ENCODE measurements at regions not wholly inside any gene's neighbourhood (a gene's known extent, or its start where the extent isn't known, plus 50 kb on each side); places are given as distances from the start of the nearest gene placed in this dataset.

DNA sequence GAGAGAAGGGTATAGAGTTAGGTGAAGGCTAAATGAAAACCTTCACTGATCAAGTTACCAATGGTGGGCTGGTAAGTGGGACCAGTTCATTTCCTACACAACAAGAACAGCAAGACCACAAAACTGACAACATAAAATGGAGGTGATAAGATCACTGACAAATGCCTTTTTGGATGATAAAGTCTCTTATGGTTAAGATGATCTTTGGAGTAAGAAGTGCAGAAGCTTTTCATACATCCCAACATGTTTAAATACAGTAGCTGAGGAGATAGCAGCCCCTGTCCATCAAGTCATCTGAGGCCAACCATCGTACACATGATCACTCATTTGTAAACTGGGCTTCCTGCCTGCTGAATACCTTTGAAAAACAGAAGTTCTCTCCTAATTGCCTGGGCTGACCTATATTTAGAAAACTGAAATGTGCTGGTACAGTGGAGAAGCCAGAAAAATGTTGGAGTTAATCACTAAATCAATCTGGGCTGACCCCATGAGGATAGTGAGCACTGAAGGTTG is 259.0 kb upstream of the ZFHX3 start:
- no peak overlapping the region for H3K27ac Mint-ChIP-seq
- DNase-seq (ENCODE audit: low spot score, unreplicated experiment): no peak
- no peak overlapping the region for H3K4me3 Mint-ChIP-seq (ENCODE audit: low read depth)
- H3K9me3 Mint-ChIP-seq (ENCODE audit: low read depth): no peaks in the 10 kb centered on the region
- H3K27me3 Mint-ChIP-seq: peaks cover 26% of the 10 kb centered on the region
- TF ChIP-seq, protein P1, sequence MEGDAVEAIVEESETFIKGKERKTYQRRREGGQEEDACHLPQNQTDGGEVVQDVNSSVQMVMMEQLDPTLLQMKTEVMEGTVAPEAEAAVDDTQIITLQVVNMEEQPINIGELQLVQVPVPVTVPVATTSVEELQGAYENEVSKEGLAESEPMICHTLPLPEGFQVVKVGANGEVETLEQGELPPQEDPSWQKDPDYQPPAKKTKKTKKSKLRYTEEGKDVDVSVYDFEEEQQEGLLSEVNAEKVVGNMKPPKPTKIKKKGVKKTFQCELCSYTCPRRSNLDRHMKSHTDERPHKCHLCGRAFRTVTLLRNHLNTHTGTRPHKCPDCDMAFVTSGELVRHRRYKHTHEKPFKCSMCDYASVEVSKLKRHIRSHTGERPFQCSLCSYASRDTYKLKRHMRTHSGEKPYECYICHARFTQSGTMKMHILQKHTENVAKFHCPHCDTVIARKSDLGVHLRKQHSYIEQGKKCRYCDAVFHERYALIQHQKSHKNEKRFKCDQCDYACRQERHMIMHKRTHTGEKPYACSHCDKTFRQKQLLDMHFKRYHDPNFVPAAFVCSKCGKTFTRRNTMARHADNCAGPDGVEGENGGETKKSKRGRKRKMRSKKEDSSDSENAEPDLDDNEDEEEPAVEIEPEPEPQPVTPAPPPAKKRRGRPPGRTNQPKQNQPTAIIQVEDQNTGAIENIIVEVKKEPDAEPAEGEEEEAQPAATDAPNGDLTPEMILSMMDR (IDR thresholded peaks at IDR 0.05; ENCODE audit: unreplicated experiment): no peak
- H3K36me3 Mint-ChIP-seq (ENCODE audit: insufficient read depth): no peaks in the 10 kb centered on the region
- H3K4me1 Mint-ChIP-seq (ENCODE audit: low read depth): peaks cover 9% of the 10 kb centered on the region

DNA sequence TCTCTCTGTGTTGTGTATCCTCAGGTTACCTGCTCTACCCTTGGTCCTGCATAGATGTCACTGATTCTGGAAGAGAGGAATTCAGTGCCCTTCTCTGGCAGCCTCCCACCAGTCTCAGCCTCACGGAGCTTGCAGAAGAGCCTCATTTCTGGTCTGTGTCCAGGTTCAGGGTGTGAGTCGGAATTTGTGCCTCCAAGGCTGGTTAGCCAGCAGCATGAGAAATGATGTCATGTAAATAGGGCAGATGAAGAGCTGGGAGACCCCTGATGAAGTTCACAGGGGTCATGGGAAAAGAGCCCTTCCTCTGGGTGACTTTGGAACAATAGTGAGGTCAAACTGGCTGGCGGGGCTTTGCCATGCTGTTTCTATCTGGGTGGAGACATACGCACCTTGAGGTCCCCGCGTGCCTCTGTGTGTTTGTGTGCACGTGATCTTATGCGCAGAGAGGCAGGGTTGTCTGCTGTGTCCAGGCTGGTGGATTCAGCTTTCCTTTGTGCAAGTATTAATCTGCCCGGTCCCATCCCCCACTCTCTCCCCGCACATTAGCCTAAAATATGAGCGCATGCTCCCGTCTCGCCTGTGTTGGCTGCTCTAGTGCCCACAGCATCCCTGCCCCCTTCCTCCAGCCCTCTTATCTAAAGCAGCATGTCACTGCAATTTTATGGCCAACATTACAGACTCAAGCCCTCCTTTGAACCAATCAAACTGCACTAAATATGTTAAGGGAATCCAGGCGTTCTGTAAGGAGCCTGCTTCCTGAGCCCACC is 256.3 kb upstream of the ZFHX3 start:
- H3K36me3 Mint-ChIP-seq (ENCODE audit: insufficient read depth): no peaks in the 10 kb centered on the region
- no peak overlapping the region for H3K4me3 Mint-ChIP-seq (ENCODE audit: low read depth)
- peaks cover 27% of the 10 kb centered on the region for H3K27me3 Mint-ChIP-seq
- TF ChIP-seq, protein P1 (IDR thresholded peaks at IDR 0.05; ENCODE audit: unreplicated experiment): no peak
- H3K9me3 Mint-ChIP-seq (ENCODE audit: low read depth): no peaks in the 10 kb centered on the region
- no peak overlapping the region for H3K27ac Mint-ChIP-seq
- H3K4me1 Mint-ChIP-seq (ENCODE audit: low read depth): peaks cover 9% of the 10 kb centered on the region
- DNase-seq (ENCODE audit: low spot score, unreplicated experiment): no peak

DNA sequence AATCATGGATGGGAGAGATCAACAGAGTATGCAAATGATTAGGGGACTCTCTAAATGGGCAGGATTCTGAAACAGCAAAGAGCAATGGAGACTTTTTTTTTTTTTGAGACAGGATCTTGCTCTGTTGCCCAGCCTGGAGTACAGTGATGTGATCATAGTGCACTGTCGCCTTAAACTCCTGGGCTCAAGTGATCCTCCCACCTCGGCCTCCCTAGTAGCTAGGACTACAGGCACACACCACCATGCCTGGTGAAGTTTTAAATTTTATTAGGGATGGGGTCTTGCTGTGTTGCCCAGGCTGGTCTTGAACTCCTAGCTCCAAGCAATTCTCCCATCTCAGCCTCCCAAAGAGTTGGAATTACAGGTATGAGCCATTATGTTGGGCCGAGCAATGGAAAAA is 255.0 kb upstream of the ZFHX3 start:
- H3K9me3 Mint-ChIP-seq (ENCODE audit: low read depth): no peaks in the 10 kb centered on the region
- H3K36me3 Mint-ChIP-seq (ENCODE audit: insufficient read depth): no peaks in the 10 kb centered on the region
- peaks cover 9% of the 10 kb centered on the region for H3K4me1 Mint-ChIP-seq (ENCODE audit: low read depth)
- TF ChIP-seq, protein P1 (IDR thresholded peaks at IDR 0.05; ENCODE audit: unreplicated experiment): no peak
- no peak overlapping the region for H3K4me3 Mint-ChIP-seq (ENCODE audit: low read depth)
- no peak for DNase-seq (ENCODE audit: low spot score, unreplicated experiment)
- H3K27ac Mint-ChIP-seq: no peak overlapping the region
- H3K27me3 Mint-ChIP-seq: peaks cover 25% of the 10 kb centered on the region

DNA sequence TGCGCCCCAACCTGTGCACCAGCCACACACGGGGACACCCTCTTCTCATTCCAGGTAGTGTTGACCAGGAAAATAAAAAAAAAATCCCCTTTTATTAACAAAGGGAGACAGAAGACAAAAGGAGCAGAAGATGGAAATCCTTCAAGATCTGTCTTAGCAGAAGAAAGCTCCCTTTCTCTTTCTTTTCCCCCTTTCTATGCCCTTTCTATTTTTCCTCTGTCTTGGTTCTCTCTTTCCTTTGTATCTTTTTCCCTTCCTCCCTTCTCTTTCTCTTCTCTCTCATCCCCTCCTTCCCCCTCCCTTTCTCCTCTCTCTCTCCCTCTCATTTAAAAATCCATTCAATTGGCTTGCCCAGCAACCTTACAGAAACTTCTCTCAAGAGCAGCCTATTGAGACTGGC is 254.1 kb upstream of the ZFHX3 start:
- TF ChIP-seq, protein P1 (IDR thresholded peaks at IDR 0.05; ENCODE audit: unreplicated experiment): no peak
- Mint-ChIP-seq H3K4me1 (ENCODE audit: low read depth) (peaks cover 9% of the 10 kb centered on the region), H3K27ac (no peak overlapping the region), H3K27me3 (peaks cover 18% of the 10 kb centered on the region), H3K4me3 (ENCODE audit: low read depth) (no peak overlapping the region), H3K36me3 (ENCODE audit: insufficient read depth) (no peaks in the 10 kb centered on the region), H3K9me3 (ENCODE audit: low read depth) (no peaks in the 10 kb centered on the region)
- DNase-seq (ENCODE audit: low spot score, unreplicated experiment): no peak

DNA sequence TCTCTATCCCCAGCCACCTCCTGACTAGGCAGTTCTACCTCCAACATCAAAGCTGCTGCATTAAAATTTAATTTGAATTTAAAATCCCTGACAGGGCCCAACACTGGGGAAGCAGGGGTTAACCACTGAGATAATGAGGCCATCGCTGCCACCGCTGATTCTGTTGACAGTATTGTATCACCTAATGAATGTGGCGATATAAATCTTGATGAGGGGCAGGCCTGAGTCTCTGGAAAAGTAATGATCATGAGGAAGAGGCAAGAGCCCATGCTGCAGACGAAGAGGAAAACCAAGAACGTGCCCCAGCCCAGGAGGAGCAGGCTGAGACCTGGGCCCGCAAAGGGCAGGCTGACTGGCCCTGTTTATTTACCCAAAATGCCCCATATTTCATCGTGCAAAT is 251.4 kb upstream of the ZFHX3 start:
- no peaks in the 10 kb centered on the region for H3K36me3 Mint-ChIP-seq (ENCODE audit: insufficient read depth)

More for the DNA sequence above, 251.4 kb upstream of the ZFHX3 start:
- H3K9me3 Mint-ChIP-seq (ENCODE audit: low read depth): no peaks in the 10 kb centered on the region
- H3K4me3 Mint-ChIP-seq (ENCODE audit: low read depth): no peak overlapping the region
- peaks cover 7% of the 10 kb centered on the region for H3K4me1 Mint-ChIP-seq (ENCODE audit: low read depth)
- H3K27ac Mint-ChIP-seq: no peak overlapping the region
- no peak for DNase-seq (ENCODE audit: low spot score, unreplicated experiment)
- TF ChIP-seq, protein P1 (IDR thresholded peaks at IDR 0.05; ENCODE audit: unreplicated experiment): no peak
- peaks cover 14% of the 10 kb centered on the region for H3K27me3 Mint-ChIP-seq
